ENCODE measurements at regions not wholly inside any gene's neighbourhood (a gene's known extent, or its start where the extent isn't known, plus 50 kb on each side); places are given as distances from the start of the nearest gene placed in this dataset.

DNA sequence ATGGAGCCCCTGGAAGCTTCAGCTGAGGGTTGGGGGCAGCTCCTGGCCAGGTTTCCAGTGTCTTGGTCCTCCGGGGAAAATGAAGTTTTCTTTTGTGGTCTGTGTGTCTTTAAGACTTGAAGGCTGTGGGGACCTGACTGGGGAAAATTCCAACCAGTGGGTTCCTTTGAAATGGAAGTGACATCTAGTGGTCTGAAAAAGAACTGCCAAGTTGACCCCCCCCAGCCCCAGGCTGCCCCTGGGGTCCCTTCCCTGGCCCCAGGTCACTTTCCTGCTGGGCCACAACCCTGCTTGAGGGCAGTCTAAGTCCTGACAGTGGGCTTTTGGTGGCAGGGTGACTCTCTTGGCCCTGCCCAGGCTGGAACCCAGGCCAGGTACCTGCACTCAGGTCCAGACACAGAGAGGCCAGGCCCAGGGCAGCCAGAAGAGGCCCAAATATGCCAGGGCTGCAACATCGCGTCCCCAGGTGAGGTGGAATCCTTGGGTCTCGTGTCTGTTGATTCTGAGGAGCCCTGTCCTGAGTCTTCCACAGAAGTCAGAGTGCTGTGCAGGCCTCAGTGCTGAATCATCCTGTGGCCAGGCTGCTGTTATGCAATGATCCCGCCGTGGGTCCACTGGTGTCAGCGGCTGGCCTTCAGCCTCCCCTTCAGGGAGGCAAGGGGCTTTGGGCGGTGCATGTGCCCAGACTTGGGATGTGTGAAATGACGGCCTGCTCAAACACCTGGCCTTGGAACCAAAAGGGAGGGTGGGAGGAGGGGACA, 68.4 kb downstream of the VEGFA start (continued):
- no peak for TF ChIP-seq PRMT5 (CRISPR knock-in tag; IDR thresholded peaks at IDR 0.05)
- no peak for TF ChIP-seq ZNF830 (CRISPR knock-in tag; IDR thresholded peaks at IDR 0.05)
- TF ChIP-seq, protein P1, sequence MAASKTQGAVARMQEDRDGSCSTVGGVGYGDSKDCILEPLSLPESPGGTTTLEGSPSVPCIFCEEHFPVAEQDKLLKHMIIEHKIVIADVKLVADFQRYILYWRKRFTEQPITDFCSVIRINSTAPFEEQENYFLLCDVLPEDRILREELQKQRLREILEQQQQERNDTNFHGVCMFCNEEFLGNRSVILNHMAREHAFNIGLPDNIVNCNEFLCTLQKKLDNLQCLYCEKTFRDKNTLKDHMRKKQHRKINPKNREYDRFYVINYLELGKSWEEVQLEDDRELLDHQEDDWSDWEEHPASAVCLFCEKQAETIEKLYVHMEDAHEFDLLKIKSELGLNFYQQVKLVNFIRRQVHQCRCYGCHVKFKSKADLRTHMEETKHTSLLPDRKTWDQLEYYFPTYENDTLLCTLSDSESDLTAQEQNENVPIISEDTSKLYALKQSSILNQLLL (CRISPR knock-in tag; IDR thresholded peaks at IDR 0.05; ENCODE audit: borderline replicate concordance) = no peak
- TF ChIP-seq, protein P2, sequence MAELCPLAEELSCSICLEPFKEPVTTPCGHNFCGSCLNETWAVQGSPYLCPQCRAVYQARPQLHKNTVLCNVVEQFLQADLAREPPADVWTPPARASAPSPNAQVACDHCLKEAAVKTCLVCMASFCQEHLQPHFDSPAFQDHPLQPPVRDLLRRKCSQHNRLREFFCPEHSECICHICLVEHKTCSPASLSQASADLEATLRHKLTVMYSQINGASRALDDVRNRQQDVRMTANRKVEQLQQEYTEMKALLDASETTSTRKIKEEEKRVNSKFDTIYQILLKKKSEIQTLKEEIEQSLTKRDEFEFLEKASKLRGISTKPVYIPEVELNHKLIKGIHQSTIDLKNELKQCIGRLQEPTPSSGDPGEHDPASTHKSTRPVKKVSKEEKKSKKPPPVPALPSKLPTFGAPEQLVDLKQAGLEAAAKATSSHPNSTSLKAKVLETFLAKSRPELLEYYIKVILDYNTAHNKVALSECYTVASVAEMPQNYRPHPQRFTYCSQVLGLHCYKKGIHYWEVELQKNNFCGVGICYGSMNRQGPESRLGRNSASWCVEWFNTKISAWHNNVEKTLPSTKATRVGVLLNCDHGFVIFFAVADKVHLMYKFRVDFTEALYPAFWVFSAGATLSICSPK (IDR thresholded peaks at IDR 0.05; ENCODE audit: borderline replicate concordance) = no peak
- TF ChIP-seq, protein P3, sequence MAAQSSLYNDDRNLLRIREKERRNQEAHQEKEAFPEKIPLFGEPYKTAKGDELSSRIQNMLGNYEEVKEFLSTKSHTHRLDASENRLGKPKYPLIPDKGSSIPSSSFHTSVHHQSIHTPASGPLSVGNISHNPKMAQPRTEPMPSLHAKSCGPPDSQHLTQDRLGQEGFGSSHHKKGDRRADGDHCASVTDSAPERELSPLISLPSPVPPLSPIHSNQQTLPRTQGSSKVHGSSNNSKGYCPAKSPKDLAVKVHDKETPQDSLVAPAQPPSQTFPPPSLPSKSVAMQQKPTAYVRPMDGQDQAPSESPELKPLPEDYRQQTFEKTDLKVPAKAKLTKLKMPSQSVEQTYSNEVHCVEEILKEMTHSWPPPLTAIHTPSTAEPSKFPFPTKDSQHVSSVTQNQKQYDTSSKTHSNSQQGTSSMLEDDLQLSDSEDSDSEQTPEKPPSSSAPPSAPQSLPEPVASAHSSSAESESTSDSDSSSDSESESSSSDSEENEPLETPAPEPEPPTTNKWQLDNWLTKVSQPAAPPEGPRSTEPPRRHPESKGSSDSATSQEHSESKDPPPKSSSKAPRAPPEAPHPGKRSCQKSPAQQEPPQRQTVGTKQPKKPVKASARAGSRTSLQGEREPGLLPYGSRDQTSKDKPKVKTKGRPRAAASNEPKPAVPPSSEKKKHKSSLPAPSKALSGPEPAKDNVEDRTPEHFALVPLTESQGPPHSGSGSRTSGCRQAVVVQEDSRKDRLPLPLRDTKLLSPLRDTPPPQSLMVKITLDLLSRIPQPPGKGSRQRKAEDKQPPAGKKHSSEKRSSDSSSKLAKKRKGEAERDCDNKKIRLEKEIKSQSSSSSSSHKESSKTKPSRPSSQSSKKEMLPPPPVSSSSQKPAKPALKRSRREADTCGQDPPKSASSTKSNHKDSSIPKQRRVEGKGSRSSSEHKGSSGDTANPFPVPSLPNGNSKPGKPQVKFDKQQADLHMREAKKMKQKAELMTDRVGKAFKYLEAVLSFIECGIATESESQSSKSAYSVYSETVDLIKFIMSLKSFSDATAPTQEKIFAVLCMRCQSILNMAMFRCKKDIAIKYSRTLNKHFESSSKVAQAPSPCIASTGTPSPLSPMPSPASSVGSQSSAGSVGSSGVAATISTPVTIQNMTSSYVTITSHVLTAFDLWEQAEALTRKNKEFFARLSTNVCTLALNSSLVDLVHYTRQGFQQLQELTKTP (IDR thresholded peaks at IDR 0.05; ENCODE audit: low read depth in 1 of 2, partially characterized antibody in 2 of 2) = no peak
- no peak for TF ChIP-seq ETS2 (tag; IDR thresholded peaks at IDR 0.05; ENCODE audit: borderline replicate concordance, poor library complexity, severe bottlenecking)
- no peak for TF ChIP-seq ZNF354B (CRISPR knock-in tag; IDR thresholded peaks at IDR 0.05)
- TF ChIP-seq TOE1 (IDR thresholded peaks at IDR 0.05; ENCODE audit: borderline replicate concordance) = peak; percentile 74; the same call in 1 of the 2 replicates
- TF ChIP-seq TOE1 (CRISPR knock-in tag; IDR thresholded peaks at IDR 0.05; ENCODE audit: borderline replicate concordance, low read depth) = no peak
- TF ChIP-seq, protein P4, sequence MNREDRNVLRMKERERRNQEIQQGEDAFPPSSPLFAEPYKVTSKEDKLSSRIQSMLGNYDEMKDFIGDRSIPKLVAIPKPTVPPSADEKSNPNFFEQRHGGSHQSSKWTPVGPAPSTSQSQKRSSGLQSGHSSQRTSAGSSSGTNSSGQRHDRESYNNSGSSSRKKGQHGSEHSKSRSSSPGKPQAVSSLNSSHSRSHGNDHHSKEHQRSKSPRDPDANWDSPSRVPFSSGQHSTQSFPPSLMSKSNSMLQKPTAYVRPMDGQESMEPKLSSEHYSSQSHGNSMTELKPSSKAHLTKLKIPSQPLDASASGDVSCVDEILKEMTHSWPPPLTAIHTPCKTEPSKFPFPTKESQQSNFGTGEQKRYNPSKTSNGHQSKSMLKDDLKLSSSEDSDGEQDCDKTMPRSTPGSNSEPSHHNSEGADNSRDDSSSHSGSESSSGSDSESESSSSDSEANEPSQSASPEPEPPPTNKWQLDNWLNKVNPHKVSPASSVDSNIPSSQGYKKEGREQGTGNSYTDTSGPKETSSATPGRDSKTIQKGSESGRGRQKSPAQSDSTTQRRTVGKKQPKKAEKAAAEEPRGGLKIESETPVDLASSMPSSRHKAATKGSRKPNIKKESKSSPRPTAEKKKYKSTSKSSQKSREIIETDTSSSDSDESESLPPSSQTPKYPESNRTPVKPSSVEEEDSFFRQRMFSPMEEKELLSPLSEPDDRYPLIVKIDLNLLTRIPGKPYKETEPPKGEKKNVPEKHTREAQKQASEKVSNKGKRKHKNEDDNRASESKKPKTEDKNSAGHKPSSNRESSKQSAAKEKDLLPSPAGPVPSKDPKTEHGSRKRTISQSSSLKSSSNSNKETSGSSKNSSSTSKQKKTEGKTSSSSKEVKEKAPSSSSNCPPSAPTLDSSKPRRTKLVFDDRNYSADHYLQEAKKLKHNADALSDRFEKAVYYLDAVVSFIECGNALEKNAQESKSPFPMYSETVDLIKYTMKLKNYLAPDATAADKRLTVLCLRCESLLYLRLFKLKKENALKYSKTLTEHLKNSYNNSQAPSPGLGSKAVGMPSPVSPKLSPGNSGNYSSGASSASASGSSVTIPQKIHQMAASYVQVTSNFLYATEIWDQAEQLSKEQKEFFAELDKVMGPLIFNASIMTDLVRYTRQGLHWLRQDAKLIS (CRISPR knock-in tag; IDR thresholded peaks at IDR 0.05) = no peak
- TF ChIP-seq CHD2 (IDR thresholded peaks at IDR 0.05; ENCODE audit: low read depth, low read length) = no peak
- TF ChIP-seq NONO (IDR thresholded peaks at IDR 0.05; ENCODE audit: low read depth in 2 of 2, low read length in 1 of 2) = no peak
- TF ChIP-seq MAFK (IDR thresholded peaks at IDR 0.05; ENCODE audit: low read length) = peak; percentile 75

Data from K562 (cell line).